ENCODE measurements at regions not wholly inside any gene's neighbourhood (a gene's known extent, or its start where the extent isn't known, plus 50 kb on each side); places are given as distances from the start of the nearest gene placed in this dataset.

GRCh38 chr2:8398040-8398668 lies 283.7 kb upstream of the ID2 start:
- DNase-seq (ENCODE audit: low spot score) = no peak

GRCh38 chr2:8399731-8400130 lies 282.1 kb upstream of the ID2 start:
- DNase-seq (ENCODE audit: low spot score) = no peak

DNA sequence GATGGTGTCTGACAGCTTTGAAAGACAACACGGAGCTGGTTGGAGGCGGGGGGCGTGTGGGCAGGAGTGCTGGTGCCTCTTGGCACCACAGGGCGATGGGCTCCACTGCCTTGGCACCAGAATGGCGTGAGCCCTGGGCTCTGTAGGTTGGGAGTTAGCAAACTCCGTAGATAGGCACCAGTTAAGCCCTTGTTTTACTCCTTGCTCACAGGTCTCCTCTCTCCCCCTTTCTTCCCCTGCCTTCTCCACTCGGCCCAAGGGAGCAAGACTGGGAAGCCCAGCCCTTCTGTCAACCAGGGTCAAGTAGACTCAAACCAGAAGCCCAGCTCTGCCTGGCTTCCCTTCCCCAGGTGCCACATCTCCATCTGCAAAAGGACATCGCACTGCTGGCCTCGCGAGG lies 281.7 kb upstream of the ID2 start:
- no peak for DNase-seq (ENCODE audit: low spot score)

DNA sequence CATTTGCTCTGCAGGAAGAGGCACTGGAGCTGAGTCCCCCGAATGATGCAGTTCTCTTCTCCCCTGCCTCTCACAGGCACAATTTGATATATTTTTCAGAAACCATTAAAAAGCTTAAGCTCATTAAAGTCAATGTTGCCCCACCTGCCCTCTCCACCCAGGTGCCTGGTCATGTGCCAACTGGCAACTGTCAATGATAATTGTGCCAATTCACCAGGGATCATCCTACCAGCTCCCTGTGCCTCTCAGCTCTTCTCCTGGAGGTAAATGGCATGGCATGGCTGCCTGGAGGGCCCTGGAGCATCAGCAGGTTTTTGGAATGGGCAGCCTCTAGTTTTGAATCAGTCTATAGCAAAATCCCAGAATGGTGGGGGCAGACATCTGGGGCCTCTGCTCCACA lies 279.6 kb upstream of the ID2 start:
- DNase-seq (ENCODE audit: low spot score) = no peak

- DNase-seq (ENCODE audit: low spot score) = no peak
Observed at GRCh38 chr2:8403876-8404275, 278.0 kb upstream of the ID2 start.

GRCh38 chr2:8405334-8405733 lies 276.5 kb upstream of the ID2 start:
- DNase-seq (ENCODE audit: low spot score) = no peak

DNA sequence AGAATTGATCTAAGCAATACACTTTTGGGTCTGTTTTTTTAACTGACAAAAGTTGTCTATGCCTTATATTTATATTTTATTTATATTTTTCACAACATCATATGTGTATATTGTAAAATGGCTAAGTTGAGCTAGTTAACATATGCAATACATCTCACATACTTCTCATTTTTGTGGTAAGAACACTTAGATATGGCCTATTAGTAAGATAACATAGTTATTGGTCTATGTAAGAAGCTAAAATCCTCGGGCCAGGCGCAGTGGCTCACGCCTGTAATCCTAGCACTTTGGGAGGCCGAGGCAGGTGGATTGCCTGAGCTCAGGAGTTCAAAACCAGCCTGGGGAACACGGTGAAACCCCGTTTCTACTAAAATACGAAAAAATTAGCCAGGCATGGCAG lies 275.6 kb upstream of the ID2 start:
- no peak for DNase-seq (ENCODE audit: low spot score)

DNA sequence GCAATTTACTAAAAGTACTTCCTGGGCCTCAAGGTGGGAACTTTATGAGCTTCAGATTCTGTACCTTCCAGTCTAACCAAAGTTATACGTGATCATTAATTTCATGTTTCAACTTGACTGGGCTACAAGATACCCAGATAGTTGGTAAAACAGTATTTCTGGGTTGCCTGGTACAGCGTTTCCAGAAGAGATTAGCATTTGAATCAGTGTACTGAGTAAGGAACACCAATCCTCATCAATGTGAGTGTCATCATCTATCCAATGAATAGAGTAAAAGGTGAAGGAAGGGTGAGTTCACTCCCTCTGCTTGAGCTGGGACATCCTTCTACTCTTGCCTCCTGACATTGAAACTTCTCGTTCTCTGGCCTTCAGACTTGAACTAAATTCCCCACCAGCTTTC lies 274.5 kb upstream of the ID2 start:
- no peak for DNase-seq (ENCODE audit: low spot score)

DNA sequence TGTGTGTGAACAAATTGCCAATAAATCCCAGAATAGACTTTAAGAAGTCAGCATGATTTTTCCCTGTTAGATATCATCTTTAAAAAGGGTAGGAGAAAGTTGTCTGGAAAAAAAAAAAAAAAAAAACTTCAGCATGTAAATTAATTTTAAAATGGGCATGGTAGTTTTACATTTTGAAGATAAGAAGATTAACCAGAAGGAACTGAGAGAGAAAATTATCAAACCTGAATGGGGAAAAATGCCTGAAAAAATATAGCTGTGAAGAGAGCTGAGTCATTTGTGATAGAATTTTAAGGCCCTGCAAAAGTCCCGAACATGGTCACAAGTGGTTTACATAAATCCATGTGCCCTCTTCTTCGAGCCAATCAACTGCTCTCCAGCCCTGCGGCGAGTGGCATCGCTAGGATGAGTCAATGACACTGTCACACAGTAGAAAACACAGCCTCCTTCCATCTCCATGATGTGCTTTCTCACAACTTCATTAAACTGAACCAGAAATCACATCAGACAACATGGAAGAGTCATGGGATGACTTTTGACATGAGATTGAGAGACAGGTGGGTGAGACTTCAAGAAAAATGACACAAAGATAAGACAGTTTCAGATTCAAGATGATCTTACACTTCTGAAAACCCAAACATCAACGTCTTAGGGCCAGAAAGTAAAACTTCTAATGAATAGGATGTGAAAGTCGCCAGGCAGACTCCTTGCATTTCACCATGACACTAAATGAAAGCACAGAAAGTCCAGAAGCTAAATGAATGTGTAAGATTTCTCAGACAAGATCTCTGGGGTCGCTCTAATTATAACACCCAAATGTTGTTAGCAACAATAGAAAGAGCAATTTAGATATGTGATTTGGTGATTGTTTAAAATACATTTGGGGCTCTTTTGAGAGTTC lies 273.0 kb upstream of the ID2 start:
- no peak for DNase-seq (ENCODE audit: low spot score)

DNA sequence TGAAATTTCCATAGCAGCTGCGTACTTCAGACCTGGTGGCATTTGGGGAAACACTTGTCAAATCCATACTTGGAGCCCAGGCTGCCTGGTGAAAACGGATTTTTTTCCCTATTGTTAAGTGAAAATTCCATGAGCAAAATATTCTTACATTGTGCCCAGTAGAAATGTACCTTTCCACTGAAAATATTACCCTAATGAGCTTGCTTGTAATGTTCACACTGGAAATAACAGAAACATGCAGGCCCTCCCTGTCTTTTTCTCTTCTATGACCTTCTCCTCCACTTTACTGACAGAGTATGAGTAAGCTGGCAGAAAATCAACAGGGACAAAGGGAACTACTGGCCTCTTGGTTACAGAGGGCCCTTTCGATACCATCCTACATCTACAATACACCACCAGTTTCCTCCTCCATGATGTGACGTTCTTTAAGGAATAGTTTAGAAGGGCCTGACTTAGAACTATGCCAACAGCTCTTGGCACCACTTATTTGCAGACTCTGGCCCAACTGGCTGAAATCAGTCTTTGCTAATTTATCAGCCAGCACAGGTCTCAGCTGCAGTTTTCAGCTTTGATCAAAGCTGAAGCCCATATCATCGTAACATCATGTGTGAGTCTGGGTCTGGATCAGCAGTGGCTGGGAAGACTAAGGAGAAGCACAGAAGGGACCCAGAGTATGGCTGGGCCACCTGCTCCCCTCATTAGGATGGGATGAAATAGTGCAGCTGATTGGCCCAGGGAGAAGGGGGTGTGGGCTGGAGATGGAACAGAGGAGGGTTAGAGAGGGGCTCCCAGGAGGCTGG lies 272.2 kb upstream of the ID2 start:
- no peak for DNase-seq (ENCODE audit: low spot score)

- DNase-seq (ENCODE audit: low spot score) = no peak
Observed at GRCh38 chr2:8412082-8412481, 269.8 kb upstream of the ID2 start.

GRCh38 chr2:8412586-8412985 lies 269.3 kb upstream of the ID2 start:
- no peak for DNase-seq (ENCODE audit: low spot score)

GRCh38 chr2:8413589-8414135 lies 268.2 kb upstream of the ID2 start:
- no peak for DNase-seq (ENCODE audit: low spot score)

GRCh38 chr2:8414946-8415879 lies 266.6 kb upstream of the ID2 start:
- DNase-seq (ENCODE audit: low spot score) = no peak

- DNase-seq (ENCODE audit: low spot score) = no peak
Observed at GRCh38 chr2:8416001-8416571, 265.8 kb upstream of the ID2 start.

GRCh38 chr2:8416849-8417832 lies 264.7 kb upstream of the ID2 start:
- no peak for DNase-seq (ENCODE audit: low spot score)

DNA sequence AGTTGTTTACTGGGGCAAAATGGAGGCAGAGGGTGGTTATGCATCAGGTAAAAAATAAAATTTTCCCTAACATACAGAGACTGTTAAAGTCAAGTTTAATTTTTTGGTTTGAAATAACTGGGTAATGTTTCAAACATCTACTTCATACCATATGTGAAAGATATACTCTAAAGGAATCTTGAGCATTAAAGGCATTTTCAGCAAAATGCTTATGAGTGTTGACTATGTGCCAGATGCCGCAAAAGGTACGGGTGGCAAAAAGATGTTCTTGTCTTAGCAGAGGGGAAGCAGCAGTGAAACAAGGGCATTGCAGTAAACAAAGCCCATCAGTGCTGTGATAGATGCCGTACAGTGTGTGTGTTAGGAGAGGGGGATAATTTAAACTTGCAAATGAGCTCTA lies 263.1 kb upstream of the ID2 start:
- DNase-seq (ENCODE audit: low spot score) = no peak

DNA sequence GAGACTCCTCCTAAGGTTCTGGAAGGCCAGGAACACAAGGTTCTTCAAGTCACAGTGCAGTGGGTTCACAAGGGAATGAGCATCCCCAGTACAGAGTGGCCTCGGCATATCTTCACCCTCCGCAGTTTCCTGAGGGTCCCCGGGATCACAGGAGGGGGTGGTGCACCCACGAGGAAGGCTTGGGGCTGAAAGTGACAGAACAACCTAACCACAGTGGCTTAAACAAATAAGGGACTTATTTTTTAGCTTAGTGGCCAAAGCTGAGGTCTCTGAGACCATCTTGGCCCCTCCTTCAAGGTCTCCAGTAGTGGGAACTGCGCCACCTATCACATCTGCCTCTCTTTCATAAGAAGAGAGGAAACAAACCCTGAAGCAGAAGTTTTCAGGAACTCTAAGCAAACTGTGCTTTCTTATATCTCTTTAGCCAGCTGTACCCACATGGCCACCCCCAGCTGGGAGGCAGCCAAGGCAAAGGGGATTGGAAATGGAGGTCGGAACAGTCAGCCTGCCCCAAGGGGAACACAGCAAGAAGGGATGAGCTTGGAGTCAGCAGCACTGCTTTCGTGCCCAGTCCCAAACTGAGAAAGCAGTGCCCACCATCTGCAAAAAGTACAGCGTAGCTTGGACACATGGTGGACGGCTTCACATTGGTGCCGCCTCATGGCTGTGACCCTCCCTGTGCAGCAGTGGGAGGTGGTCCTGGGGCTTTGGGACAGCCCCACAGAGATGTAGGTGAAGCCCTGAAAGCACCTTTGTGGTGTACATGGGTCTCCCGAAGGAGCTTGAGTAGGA lies 260.0 kb upstream of the ID2 start:
- DNase-seq (ENCODE audit: low spot score) = no peak

DNA sequence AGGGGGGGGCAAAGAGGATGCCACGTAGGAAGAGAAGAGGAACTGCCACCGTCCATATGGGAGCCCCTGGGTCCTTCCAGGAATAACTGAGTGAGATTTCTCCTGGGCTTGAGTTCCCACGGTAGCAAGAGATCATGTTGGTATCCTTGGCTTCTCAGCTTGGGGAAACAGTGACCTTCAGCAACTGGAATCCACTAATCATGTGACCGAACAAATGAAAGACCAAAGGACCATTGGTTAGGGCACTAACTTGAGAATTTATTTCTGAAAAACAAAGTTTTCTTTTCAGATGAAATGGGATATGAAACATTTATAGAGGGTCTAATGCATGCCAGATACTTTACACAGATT lies 259.4 kb upstream of the ID2 start:
- no peak for DNase-seq (ENCODE audit: low spot score)

Measured in H4 (cell line).